AG09309 (cell line): ENCODE measurements at regions not wholly inside any gene's neighbourhood (a gene's known extent, or its start where the extent isn't known, plus 50 kb on each side); places are given as distances from the start of the nearest gene placed in this dataset.
"Not testable (repeated sequence)": the region's sequence is repeated elsewhere in the genome, so short reads cannot be mapped to it uniquely, and the experiment has no call there.

Experiments used
- DNase-seq: peaks from one replicate; pipeline ENCODE4 v3.0.0-alpha.2; 2010; ENCODE audit warnings: low read depth
- H3K4me3 ChIP-seq: 2 replicates; pipeline ENCODE4 v1.5.1; 2011; ENCODE audit warnings: mild to moderate bottlenecking, low read depth, low read length, moderate library complexity; ENCODE audit not compliant: control insufficient read depth
- CTCF ChIP-seq: IDR thresholded peaks from 2 replicates; pipeline ENCODE4 v1.5.1; 2011; ENCODE audit warnings: mild to moderate bottlenecking, low read depth, low read length, inconsistent platforms; ENCODE audit not compliant: insufficient read depth, control insufficient read depth; ENCODE audit errors: missing control alignments

- no peak for TF ChIP-seq CTCF
- DNase-seq: no peak
- H3K4me3 ChIP-seq: no peak overlapping the region
Measured at GRCh38 chr1:78726686-78727085, 77.1 kb downstream of the IFI44 start.

- no peak overlapping the region for H3K4me3 ChIP-seq
- no peak for TF ChIP-seq CTCF
- DNase-seq: no peak
Measured at GRCh38 chr1:78728359-78728758, 78.7 kb downstream of the IFI44 start.

GRCh38 chr1:78730054-78730453 lies 80.4 kb downstream of the IFI44 start:
- no peak for DNase-seq
- no peak overlapping the region for H3K4me3 ChIP-seq
- TF ChIP-seq CTCF: no peak

- TF ChIP-seq CTCF: no peak
- no peak for DNase-seq
- H3K4me3 ChIP-seq: no peak overlapping the region
Measured at GRCh38 chr1:78731674-78732073, 82.0 kb downstream of the IFI44 start.

GRCh38 chr1:78737241-78737640 lies 87.6 kb downstream of the IFI44 start:
- H3K4me3 ChIP-seq: no peak overlapping the region
- TF ChIP-seq CTCF: no peak
- no peak for DNase-seq

- peak; percentile 4 for DNase-seq
- TF ChIP-seq CTCF: peak; percentile 41
- no peak overlapping the region for H3K4me3 ChIP-seq
Measured at GRCh38 chr1:78743626-78744025, 94.0 kb downstream of the IFI44 start.

GRCh38 chr1:78745111-78745510 lies 95.5 kb downstream of the IFI44 start:
- no peak overlapping the region for H3K4me3 ChIP-seq
- TF ChIP-seq CTCF: no peak
- DNase-seq: no peak

GRCh38 chr1:78753679-78754078 lies 104.0 kb downstream of the IFI44 start:
- not testable (repeated sequence) for DNase-seq, H3K4me3 ChIP-seq
